Caco-2 (cell line): ENCODE measurements at regions not wholly inside any gene's neighbourhood (a gene's known extent, or its start where the extent isn't known, plus 50 kb on each side); places are given as distances from the start of the nearest gene placed in this dataset.

Experiments
- BruUV-seq: library from RNA; stranded (reverse); fragments of 400-500 nt; replicated peaks from 2 replicates; lab custom pipeline; 2021; lab: Mats Ljungman, UMichigan
- CTCF ChIA-PET: fragments of 300-600 bp; sonication (Branson Sonifier 250); formaldehyde crosslinking; loops from one replicate; lab custom pipeline; 2022; ENCODE audit warnings: antibody characterized with exemption; lab: Charles Lee
- POLR2A ChIA-PET: fragments of 300-600 bp; sonication (Branson Sonifier 250); formaldehyde crosslinking; loops from one replicate; lab custom pipeline; 2022; ENCODE audit warnings: antibody characterized with exemption; lab: Charles Lee
- DNase-seq, 2 experiments: peaks; one replicate each; pipeline versions ENCODE4 v3.0.0 to v3.0.0-alpha.2; 2020 to 2022
- H3K27me3 ChIP-seq: replicated peaks from 2 replicates; pipeline ENCODE4 v1.6.0; 2011; ENCODE audit warnings: low read length; ENCODE audit not compliant: control insufficient read depth, insufficient read depth
- H3K36me3 ChIP-seq: 2 replicates; pipeline ENCODE4 v1.5.1; 2011; ENCODE audit warnings: low read length; ENCODE audit not compliant: control insufficient read depth, insufficient read depth
- H3K4me1 ChIP-seq: fragments of 250-450 bp; sonication (Bioruptor Pico); 2 replicates; pipeline ENCODE4 v1.5.1; 2020; ENCODE audit warnings: mild to moderate bottlenecking
- H3K4me3 ChIP-seq: 2 replicates; pipeline ENCODE4 v1.5.1; 2011; ENCODE audit warnings: low read depth, mild to moderate bottlenecking, control low read depth, low read length
- H3K9me3 ChIP-seq: fragments of 250-450 bp; sonication (Bioruptor Pico); 2 replicates; pipeline ENCODE4 v1.5.1; 2020; ENCODE audit warnings: mild to moderate bottlenecking, moderate library complexity
- H3K27ac Mint-ChIP-seq: one replicate; pipeline ENCODE4 v1.8.0; 2022; ENCODE audit warnings: mixed read lengths; ENCODE audit not compliant: unreplicated experiment
- H3K27me3 Mint-ChIP-seq: one replicate; pipeline ENCODE4 v1.8.0; 2022; ENCODE audit warnings: mixed read lengths; ENCODE audit not compliant: insufficient read depth, unreplicated experiment
- H3K36me3 Mint-ChIP-seq: one replicate; pipeline ENCODE4 v1.8.0; 2022; ENCODE audit warnings: mild to moderate bottlenecking, mixed read lengths; ENCODE audit not compliant: insufficient read depth, unreplicated experiment
- H3K4me1 Mint-ChIP-seq: one replicate; pipeline ENCODE4 v1.8.0; 2022; ENCODE audit warnings: low read depth, mixed read lengths; ENCODE audit not compliant: unreplicated experiment
- H3K4me3 Mint-ChIP-seq: one replicate; pipeline ENCODE4 v1.8.0; 2022; ENCODE audit warnings: mild to moderate bottlenecking, moderate library complexity, mixed read lengths; ENCODE audit not compliant: unreplicated experiment
- H3K9me3 Mint-ChIP-seq: one replicate; pipeline ENCODE4 v1.8.0; 2022; ENCODE audit warnings: mixed read lengths; ENCODE audit not compliant: unreplicated experiment
- intact Hi-C: fragments of 100-400 bp; cut with micrococcal nuclease; formaldehyde crosslinking; loops from one replicate; pipeline ENCODE4 v1.10.0; 2022; ENCODE audit not compliant: unreplicated experiment
- TF ChIP-seq, protein P1 (sequence below), 2 experiments: fragments of 200-600 bp in 1 of 2; IDR thresholded peaks; 1 replicate in 1 of 2; 2 replicates in 1 of 2; pipeline versions ENCODE4 v1.5.1 to v1.8.0; 2011 to 2022; ENCODE audit warnings: antibody characterized with exemption in 1 of 2, control low read depth in 1 of 2, inconsistent platforms in 1 of 2, low read depth in 1 of 2, low read length in 1 of 2, mild to moderate bottlenecking in 1 of 2, moderate library complexity in 1 of 2; ENCODE audit not compliant: insufficient read depth in 1 of 2, severe bottlenecking in 1 of 2, unreplicated experiment in 1 of 2

DNA sequence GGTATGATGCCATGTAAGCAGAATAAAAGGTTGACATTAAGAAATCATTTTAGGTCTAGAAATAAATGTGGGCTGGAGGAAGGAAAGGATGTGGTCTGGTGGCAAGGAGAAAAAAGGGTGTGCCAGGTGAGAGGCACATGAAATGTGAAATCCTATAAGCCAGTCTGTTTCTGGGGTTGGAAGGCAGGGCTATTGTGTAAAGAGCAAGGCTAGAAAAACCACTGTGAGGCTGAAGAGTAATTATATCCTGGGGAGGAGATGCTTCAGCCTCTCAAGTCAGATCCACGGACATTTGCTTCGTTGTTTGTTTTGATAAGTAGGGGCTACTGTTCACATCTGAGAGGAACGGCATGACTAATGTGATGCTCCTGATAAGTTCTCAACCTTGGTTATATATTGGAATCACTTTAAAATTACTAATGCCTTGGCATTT is 77.5 kb upstream of the CTSC start:
- intact Hi-C loops = no loop called here
- DNase-seq = no peak
- no peaks in the 10 kb centered on the region for H3K9me3 Mint-ChIP-seq

DNA sequence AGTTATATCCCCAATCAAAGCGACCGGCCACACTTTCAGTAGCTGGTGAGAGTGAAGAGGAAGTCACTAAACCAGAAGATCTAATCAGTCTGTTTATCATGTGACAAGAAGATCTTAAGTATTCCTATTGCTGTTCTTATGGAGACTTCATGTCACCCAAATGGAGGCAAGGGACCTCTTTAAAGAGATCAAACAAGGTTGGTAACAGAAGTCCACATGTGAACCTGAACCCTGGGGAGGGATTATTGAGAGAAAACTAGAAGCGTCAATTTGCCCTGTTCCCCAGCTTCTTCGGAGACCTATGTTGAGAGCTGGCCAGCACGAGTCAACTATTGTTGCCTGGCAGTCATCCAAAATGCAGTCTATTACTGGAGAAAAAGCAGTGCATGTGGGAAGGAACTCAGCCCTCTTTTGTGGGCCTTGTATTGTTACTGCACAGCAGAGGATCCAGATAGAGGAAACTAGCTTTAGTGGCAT is 76.9 kb upstream of the CTSC start:
- no TSS peak for BruUV-seq
- ChIA-PET POLR2A (no interaction called here), CTCF (no interaction called here)
- Mint-ChIP-seq H3K9me3 (no peaks in the 10 kb centered on the region), H3K27me3 (no peaks in the 10 kb centered on the region), H3K4me1 (peaks cover 11% of the 10 kb centered on the region), H3K27ac (no peak overlapping the region), H3K36me3 (no peaks in the 10 kb centered on the region), H3K4me3 (no peak overlapping the region)
- TF ChIP-seq, protein P1, sequence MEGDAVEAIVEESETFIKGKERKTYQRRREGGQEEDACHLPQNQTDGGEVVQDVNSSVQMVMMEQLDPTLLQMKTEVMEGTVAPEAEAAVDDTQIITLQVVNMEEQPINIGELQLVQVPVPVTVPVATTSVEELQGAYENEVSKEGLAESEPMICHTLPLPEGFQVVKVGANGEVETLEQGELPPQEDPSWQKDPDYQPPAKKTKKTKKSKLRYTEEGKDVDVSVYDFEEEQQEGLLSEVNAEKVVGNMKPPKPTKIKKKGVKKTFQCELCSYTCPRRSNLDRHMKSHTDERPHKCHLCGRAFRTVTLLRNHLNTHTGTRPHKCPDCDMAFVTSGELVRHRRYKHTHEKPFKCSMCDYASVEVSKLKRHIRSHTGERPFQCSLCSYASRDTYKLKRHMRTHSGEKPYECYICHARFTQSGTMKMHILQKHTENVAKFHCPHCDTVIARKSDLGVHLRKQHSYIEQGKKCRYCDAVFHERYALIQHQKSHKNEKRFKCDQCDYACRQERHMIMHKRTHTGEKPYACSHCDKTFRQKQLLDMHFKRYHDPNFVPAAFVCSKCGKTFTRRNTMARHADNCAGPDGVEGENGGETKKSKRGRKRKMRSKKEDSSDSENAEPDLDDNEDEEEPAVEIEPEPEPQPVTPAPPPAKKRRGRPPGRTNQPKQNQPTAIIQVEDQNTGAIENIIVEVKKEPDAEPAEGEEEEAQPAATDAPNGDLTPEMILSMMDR (IDR thresholded peaks at IDR 0.05; ENCODE audit: insufficient read depth in 1 of 2, low read depth in 1 of 2, low read length in 1 of 2, severe bottlenecking in 1 of 2, unreplicated experiment in 1 of 2) = no peak
- intact Hi-C loops = no loop called here
- no peak for DNase-seq
- Histone ChIP-seq H3K27me3 (no peaks in the 10 kb centered on the region), H3K4me1 (no peaks in the 10 kb centered on the region), H3K9me3 (no peaks in the 10 kb centered on the region; the same call in 1 of the 2 replicates), H3K4me3 (no peak overlapping the region), H3K36me3 (no peaks in the 10 kb centered on the region)

More for the DNA sequence above, 77.5 kb upstream of the CTSC start:
- ChIA-PET CTCF (no interaction called here), POLR2A (no interaction called here)
- no TSS peak for BruUV-seq
- Histone ChIP-seq H3K27me3 (no peaks in the 10 kb centered on the region), H3K9me3 (no peaks in the 10 kb centered on the region; the same call in 1 of the 2 replicates), H3K4me3 (no peak overlapping the region), H3K36me3 (no peaks in the 10 kb centered on the region), H3K4me1 (no peaks in the 10 kb centered on the region)
- H3K36me3 Mint-ChIP-seq = no peaks in the 10 kb centered on the region
- H3K27ac Mint-ChIP-seq = no peak overlapping the region
- H3K4me3 Mint-ChIP-seq = no peak overlapping the region
- H3K27me3 Mint-ChIP-seq = no peaks in the 10 kb centered on the region
- peaks cover 15% of the 10 kb centered on the region for H3K4me1 Mint-ChIP-seq
- TF ChIP-seq, protein P1 (IDR thresholded peaks at IDR 0.05; ENCODE audit: insufficient read depth in 1 of 2, low read depth in 1 of 2, low read length in 1 of 2, severe bottlenecking in 1 of 2, unreplicated experiment in 1 of 2) = no peak

DNA sequence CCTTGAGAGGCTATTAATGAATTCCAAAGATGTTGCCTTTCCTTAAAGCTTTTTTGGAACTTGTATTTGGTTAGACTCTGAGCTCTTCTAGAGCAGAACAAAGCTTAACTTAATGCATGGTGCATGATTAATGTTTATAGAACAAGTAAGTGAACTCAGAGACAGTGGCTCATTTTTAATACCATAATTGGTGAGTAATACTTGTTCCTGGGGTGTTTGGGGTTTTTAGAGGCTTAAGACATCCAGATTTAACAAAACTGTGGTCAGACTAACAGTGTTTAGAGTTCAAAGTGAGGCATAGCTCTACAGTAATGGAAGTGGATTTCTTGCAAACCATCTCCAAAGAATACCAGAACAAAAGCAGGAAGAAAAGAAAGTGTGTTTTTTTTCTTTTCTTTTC is 73.7 kb upstream of the CTSC start:
- Mint-ChIP-seq H3K9me3 (no peaks in the 10 kb centered on the region), H3K27me3 (no peaks in the 10 kb centered on the region), H3K27ac (no peak overlapping the region), H3K4me1 (no peaks in the 10 kb centered on the region), H3K4me3 (no peak overlapping the region), H3K36me3 (no peaks in the 10 kb centered on the region)
- no peaks in the 10 kb centered on the region for H3K9me3 ChIP-seq
- H3K4me3 ChIP-seq = no peak overlapping the region
- no peaks in the 10 kb centered on the region for H3K4me1 ChIP-seq
- intact Hi-C loops = no loop called here
- H3K27me3 ChIP-seq = no peaks in the 10 kb centered on the region
- BruUV-seq = no TSS peak
- no peaks in the 10 kb centered on the region for H3K36me3 ChIP-seq
- CTCF ChIA-PET = no interaction called here
- DNase-seq = no peak
- POLR2A ChIA-PET = no interaction called here
- TF ChIP-seq, protein P1 (IDR thresholded peaks at IDR 0.05; ENCODE audit: insufficient read depth in 1 of 2, low read depth in 1 of 2, low read length in 1 of 2, severe bottlenecking in 1 of 2, unreplicated experiment in 1 of 2) = no peak
